ENCODE measurements at regions not wholly inside any gene's neighbourhood (a gene's known extent, or its start where the extent isn't known, plus 50 kb on each side); places are given as distances from the start of the nearest gene placed in this dataset.

DNA sequence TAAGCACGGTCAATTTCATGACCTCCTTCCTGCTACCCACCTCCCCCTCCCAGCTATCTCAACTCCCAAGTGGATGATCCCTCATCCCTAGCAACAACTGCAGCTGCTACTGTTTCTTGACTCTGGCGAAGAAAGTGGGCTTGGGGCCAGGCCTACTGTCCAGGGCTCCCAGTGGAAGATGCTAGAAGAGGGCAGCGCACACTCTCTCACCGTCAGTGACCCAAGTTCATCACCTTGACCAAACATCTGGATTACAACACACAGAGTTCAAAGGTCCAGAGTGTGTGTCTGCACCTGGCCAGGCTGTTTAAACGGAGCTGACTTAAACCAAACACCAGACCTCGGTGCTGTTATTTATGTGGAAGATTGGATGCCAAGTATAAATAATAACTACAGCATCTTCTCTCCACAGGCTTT lies 385.6 kb downstream of the SHQ1 start:
- TF ChIP-seq, protein P1, sequence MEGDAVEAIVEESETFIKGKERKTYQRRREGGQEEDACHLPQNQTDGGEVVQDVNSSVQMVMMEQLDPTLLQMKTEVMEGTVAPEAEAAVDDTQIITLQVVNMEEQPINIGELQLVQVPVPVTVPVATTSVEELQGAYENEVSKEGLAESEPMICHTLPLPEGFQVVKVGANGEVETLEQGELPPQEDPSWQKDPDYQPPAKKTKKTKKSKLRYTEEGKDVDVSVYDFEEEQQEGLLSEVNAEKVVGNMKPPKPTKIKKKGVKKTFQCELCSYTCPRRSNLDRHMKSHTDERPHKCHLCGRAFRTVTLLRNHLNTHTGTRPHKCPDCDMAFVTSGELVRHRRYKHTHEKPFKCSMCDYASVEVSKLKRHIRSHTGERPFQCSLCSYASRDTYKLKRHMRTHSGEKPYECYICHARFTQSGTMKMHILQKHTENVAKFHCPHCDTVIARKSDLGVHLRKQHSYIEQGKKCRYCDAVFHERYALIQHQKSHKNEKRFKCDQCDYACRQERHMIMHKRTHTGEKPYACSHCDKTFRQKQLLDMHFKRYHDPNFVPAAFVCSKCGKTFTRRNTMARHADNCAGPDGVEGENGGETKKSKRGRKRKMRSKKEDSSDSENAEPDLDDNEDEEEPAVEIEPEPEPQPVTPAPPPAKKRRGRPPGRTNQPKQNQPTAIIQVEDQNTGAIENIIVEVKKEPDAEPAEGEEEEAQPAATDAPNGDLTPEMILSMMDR (IDR thresholded peaks at IDR 0.05) = no peak
- TF ChIP-seq, protein P2, sequence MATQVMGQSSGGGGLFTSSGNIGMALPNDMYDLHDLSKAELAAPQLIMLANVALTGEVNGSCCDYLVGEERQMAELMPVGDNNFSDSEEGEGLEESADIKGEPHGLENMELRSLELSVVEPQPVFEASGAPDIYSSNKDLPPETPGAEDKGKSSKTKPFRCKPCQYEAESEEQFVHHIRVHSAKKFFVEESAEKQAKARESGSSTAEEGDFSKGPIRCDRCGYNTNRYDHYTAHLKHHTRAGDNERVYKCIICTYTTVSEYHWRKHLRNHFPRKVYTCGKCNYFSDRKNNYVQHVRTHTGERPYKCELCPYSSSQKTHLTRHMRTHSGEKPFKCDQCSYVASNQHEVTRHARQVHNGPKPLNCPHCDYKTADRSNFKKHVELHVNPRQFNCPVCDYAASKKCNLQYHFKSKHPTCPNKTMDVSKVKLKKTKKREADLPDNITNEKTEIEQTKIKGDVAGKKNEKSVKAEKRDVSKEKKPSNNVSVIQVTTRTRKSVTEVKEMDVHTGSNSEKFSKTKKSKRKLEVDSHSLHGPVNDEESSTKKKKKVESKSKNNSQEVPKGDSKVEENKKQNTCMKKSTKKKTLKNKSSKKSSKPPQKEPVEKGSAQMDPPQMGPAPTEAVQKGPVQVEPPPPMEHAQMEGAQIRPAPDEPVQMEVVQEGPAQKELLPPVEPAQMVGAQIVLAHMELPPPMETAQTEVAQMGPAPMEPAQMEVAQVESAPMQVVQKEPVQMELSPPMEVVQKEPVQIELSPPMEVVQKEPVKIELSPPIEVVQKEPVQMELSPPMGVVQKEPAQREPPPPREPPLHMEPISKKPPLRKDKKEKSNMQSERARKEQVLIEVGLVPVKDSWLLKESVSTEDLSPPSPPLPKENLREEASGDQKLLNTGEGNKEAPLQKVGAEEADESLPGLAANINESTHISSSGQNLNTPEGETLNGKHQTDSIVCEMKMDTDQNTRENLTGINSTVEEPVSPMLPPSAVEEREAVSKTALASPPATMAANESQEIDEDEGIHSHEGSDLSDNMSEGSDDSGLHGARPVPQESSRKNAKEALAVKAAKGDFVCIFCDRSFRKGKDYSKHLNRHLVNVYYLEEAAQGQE (IDR thresholded peaks at IDR 0.05; ENCODE audit: insufficient read depth in 1 of 2, low read depth in 2 of 2, low read length in 1 of 2) = no peak
- TF ChIP-seq POLR2AphosphoS5 (IDR thresholded peaks at IDR 0.05; ENCODE audit: low read depth, low read length) = no peak
- TF ChIP-seq SIN3A (IDR thresholded peaks at IDR 0.05; ENCODE audit: borderline replicate concordance, insufficient read depth, low read depth, low read length) = no peak
